Skeletal muscle cell (primary cell): ENCODE measurements at regions not wholly inside any gene's neighbourhood (a gene's known extent, or its start where the extent isn't known, plus 50 kb on each side); places are given as distances from the start of the nearest gene placed in this dataset.
"Not testable (repeated sequence)": the region's sequence is repeated elsewhere in the genome, so short reads cannot be mapped to it uniquely, and the experiment has no call there.

ENCODE experiments used
- DNase-seq: peaks from one replicate; pipeline ENCODE4 v3.0.0-alpha.2; 2010; ENCODE audit warnings: low read depth
- H3K4me3 ChIP-seq: 2 replicates; pipeline ENCODE4 v1.5.1; 2011; ENCODE audit warnings: low read depth, mild to moderate bottlenecking, control low read depth, low read length, moderate library complexity

DNA sequence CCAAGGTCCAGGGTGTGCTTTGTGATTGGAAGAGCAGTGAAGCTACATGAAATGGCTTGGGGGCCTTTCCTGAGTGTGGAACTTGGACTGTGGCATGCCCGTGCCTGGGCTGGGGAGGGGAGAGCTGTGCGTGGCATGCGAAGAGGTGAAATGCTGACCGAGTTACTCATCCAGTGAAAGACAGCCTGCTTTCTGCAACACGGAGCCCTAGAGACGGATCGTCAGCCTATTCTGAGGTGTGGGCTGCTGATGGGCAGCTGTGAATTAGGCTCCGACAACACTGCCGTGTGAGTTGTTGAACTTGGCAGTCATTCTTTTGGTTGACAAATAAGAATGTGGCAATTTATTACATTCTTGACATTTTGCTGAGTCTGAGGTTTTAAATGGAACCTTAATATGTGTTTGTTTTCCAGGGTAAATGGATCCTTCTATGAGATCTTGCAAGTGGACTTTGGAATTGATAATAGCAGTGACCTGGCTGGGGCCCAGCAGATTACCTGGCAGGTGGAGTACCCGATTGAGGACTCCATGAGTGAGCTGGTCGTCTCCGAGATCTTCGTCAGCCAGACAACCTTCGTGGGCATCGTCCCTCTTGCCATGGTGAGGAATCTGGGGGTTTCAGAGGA, 453.9 kb downstream of the AACS start:
- no peak for DNase-seq
- no peak overlapping the region for H3K4me3 ChIP-seq

DNA sequence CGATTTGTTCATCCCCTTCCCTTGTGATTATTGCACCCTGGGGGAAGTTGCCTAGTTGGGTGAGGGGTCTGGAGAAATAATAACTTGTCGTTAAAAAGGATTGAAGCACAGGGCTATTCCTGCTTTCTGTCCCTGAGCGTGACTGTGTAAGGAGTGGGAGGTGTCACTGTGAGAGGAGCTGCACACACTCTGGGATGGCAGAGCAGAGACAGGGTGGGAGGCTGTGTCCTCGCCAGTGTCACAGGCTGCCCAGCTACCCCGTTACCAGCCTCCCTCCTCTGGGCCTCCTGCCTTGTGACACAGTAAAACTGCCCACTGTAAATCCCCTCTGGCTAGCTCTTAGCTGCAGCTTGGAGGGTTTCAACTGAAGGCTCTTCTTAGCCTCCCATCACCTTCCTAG, 460.6 kb downstream of the AACS start:
- no peak overlapping the region for H3K4me3 ChIP-seq
- no peak for DNase-seq

DNA sequence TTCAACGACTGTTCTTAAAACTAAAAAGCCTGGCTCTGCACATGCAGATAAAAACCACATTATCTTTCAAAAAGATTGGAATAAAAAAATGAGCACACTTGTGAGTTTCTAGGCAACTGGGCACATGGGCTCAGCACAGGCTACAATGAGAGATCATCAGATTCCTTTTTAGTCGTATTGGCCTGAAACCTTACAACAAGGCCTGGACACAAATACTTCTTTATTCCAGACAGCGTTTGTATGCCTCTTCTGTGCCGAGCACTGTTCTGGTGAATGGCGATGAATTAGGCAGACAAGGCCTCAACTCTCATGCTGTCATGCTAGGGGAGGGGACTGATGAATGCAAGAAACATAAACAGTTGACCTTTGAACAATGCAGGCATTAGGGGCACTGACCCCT, 463.0 kb downstream of the AACS start:
- DNase-seq = no peak
- no peak overlapping the region for H3K4me3 ChIP-seq

DNA sequence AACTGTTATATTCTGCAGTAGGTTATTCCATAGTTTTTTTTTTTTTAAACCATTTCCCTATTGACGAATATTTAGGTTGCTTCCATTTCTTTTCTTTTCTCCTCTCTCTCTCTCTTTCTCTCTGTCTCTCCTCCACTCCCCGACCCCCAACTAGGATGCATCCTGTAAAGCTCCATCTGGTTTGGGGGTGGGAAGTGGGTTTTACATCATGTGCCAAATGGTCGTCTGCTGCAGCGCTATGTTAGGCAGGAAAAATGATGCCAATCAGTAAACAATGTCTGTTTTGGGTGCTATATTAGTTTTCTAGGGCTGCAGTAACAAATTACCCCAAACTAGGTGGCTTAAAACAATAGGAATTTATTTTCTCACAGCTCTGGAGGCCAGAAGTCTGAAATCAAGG, 465.0 kb downstream of the AACS start:
- no peak overlapping the region for H3K4me3 ChIP-seq

DNA sequence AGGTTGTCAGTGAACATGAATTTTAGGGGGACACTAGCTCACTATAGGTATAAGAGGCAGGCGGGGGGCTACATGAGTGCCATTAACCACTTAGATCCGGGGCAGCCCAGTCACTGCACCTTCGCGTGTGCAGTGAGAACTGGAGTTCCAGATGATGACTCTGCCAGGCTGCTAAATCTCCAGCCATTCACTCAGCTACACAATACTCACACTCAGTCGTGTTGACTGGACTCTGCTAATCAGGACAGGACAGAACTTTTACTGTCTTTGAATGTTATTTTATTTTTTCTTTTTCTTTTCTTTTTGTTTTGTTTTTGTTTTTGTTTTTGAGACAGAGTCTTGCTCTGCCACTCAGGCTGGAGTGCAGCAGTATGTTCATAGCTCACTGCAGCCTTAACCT, 465.6 kb downstream of the AACS start:
- no peak overlapping the region for H3K4me3 ChIP-seq
- no peak for DNase-seq

More for the DNA sequence above, 465.0 kb downstream of the AACS start:
- no peak for DNase-seq

DNA sequence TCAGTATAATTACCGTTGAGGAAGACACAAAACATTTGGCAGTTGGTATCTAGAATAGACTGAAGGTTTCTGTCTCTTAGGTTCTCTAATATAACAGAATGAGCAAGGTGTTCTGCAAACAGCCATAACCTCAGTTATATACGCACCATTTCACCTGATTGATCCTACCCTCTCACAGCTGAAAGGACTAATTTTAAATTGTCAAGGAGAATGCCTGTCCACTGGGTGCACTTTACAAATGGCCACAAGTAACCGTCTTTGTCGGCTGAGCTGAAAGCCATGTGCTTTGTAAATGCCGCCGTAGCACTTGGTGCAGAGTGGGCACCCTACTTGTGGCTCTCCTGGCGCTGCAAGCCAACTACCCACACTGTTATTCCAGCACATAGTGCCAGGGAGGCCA, 466.3 kb downstream of the AACS start:
- DNase-seq = no peak
- H3K4me3 ChIP-seq = no peak overlapping the region

DNA sequence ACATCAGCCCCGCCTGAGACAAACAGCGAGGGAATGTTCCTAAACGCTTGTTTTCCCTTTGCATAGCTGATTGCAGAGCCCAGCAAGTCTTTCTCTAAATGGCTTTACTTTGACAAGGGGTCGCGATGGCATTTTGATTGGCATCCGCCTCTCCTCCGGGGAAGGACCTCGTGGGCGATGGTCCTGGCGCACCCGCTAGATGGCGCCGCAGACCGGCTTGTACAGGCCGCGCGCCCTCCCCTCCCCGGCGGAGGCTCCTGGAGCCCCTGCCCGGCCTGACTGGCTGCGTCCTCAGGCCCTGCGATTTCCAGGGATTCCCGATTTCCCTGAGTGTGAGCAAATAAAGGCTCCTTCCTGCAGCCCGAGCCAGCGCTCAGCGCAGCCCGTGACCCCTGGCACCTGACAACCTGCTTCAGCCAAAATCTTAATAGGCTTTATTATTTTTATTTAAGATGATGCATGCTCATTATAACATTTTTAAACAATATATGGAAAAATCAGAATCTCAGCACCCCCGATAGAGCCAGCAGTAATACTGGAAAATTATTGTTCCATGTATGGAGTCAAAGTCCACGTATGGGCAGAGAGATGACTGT, 468.3 kb downstream of the AACS start:
- no peak overlapping the region for H3K4me3 ChIP-seq
- DNase-seq = no peak

DNA sequence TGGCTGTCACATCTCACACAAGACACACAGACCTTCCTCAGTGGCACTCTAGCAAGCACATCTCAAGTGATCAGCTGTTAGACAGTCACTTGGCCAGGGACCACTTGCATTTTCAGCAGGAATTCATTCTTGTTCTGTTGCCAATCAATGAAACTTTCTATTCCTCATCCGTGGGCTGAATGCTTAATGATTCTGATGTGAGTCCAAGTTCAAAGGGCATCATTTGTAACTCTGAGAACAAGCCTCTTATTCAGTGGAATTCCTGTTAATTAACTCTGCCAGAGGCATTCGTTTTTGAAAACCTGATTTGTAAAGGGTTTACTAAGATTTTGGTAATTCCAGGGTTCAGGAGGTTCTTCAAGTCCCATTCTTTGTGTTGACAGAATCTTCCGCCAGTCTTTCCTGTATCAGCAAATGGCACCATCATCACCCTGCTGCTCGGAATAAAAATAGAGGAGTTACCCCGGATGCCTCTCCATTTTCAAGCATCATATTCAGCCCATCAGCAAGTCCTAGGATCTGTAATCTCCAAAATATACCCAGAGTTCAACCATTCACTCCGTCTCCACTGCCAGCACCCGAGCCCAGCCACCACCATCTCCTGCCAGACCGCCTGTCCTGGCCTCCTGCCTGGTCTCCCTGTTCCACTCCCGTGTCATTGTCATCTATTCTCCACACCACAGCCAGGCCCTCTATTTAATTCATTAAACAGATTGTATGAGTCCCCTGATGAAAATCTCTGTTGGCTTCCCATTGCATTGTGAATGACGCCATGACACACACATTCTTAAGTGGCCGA, 473.4 kb downstream of the AACS start:
- H3K4me3 ChIP-seq = no peak overlapping the region
- no peak for DNase-seq

DNA sequence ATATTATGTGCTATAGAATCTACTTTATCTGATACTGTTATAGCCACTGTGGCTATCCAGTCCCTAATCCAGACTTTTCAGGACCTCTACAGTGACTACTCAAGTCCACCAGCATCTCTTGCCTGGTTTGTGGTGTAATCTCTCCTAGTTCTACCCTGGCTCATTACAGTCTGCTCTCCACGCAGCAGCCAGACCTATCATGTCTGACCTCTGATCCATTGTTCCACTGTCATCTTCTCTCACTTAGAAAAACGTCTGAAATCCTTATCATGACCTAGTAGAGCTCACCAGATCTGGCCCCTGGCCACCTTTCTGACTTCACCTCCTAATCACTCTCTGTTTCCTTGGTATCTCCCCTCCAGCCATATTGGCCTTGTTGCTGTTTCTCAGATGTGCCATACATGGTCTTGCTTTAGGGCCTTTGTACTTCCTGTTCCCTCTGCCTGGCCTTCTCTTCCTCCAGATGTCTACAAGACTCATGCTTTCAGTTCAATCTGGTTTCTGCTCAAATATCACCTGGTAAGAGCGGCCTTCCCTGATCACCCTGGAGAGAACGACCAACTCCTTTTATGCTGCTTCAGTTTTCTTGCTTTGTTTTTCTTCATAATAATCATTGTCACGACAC, 475.5 kb downstream of the AACS start:
- no peak for DNase-seq
- no peak overlapping the region for H3K4me3 ChIP-seq

DNA sequence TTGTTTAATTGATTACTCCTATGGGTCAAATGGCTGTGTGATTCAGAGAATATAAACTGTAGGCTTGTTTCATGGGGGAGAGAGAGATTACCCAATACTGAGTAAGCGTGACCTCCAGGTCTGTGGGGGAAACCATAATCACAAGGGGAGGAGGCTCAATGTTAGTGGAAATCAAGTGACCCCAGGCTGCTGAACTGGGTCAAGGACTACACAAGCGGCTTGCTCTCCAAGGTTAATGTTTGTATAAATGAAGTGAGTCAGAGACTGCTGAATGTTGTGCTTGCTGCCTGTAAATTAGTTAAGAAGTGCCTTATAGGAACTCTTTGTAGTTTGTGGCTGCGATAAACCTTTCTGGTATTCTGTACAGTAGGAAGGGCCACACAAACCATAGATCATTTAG, 479.7 kb downstream of the AACS start:
- DNase-seq = peak; percentile 28
- no peak overlapping the region for H3K4me3 ChIP-seq

DNA sequence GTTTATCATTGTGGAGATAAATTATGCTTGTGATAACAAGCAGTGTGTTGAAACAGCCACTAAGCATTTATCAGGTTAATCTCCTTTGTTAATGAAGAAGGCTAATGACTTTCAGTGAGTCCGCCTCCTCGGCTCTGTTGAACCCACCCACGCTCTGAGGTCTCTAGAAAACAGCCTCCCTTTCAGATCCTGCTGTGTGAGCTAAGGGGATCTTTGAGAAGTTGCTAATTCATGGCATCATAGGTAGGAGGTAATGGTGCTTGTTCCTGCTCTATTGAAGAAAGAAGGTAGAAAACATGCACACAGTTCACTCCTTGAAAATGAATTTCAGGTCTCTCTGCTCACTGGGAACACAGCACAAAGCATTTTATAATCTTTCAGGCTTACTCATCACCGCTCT, 483.9 kb downstream of the AACS start:
- H3K4me3 ChIP-seq = no peak overlapping the region
- no peak for DNase-seq

DNA sequence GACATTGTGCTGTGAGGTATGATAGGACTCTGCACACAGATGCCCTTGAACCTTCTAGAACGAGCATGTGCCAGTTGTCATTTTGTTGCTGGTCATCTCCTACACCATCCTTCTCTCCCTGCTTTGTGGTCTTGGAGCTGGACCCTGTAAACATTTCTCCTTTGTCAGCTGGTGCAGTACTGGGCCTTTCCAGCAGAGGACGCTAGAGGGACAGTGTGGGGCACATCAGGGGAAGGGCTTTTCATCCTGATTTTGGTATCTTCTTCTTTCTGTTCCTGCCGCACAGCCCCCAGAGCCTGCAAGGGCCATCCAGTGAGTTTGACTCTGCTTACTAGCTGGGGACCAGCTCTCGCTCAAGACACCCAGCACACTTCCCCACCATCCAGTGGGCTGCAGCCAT, 484.6 kb downstream of the AACS start:
- DNase-seq = no peak
- H3K4me3 ChIP-seq = no peak overlapping the region

DNA sequence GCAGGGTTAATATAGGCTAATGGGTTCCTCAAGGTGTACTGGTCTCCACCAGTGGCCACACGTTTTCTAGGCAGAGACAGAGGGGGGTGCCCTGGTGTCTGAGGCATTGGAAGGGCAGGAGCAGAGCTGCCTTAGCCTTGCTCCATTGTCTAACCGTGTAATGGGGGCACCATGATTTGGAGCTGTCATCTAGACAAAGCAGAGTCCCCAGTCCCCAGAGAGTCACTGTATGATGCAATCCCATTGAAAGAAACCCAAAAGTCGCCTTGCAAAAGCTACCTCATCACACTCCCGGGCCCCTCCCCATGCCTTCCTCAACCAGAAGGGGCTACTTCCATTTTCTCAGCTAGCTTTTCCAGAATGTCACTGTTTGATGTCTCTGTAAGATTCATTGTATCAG, 487.1 kb downstream of the AACS start:
- DNase-seq = no peak
- no peak overlapping the region for H3K4me3 ChIP-seq

DNA sequence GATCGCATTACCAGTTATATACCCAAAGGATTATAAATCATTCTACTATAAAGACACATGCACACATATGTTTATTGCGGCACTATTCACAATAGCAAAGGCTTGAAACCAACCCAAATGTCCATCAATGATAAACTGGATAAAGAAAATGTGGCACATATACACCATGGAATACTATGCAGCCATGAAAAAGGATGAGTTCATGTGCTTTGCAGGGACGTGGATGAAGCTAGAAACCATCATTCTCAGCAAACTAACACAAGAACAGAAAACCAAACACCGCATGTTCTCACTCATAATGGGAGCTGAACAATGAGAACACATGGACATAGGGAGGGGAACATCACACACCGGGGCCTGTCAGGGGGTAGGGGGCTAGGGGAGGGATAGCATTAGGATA, 495.8 kb downstream of the AACS start:
- not testable (repeated sequence) for DNase-seq, H3K4me3 ChIP-seq

DNA sequence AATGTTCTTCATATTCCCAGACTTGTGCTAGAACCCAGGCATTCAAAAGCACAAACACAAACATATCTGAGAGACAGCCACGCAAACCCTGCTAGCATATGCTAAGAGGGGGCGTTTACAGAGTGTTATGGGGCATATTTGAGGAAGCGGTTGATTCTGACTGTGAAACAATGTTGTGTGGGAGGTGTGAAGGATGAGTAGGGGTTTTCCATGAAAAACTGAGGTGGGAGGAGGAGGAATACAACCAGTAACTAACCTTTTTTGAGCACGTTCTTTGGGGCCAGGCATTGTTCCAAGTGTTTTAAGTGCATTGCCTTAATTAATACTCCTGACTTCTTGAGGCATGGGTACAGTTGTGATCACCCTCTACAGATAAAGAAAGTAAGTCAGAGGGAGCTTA, 499.5 kb downstream of the AACS start:
- no peak for DNase-seq
- H3K4me3 ChIP-seq = no peak overlapping the region

DNA sequence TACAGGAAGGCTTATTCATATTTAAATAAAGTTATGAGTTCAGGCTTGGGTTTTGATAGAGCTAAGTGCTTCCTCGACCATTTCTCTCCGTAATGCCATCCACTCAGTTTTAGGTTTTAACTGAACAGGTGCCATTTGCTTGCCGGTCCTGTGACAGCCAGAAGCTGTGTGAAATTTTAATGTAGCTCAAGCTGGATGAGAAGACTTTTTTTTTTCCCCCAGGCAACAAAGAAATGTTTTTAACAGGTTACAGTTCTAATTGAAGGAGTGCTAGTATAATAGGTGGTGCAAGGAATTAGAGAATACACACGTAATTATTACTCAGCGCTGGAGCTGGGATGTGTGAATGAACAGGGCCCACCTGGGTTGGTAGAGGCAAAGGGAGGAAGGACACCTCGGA, 502.3 kb downstream of the AACS start:
- no peak for DNase-seq
- H3K4me3 ChIP-seq = no peak overlapping the region

DNA sequence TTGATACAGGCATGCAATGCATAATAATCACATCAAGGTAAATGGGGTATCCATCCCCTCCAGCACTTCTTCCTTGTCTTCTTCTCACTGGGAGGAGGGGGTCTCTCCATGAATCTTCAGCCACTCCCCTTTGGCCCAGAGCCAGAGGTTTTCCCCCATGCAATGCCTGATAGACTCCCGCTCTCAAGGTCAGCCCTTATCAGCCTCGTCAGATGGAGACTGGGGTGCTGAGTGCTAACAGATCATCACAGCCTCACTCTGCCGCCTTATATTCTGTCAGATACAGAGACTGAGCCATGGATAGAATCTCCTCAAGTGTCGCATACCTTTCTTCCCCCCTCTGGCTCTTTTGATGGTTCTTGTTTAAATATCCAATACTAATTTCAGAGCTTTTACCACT, 503.1 kb downstream of the AACS start:
- no peak overlapping the region for H3K4me3 ChIP-seq
- DNase-seq = no peak

DNA sequence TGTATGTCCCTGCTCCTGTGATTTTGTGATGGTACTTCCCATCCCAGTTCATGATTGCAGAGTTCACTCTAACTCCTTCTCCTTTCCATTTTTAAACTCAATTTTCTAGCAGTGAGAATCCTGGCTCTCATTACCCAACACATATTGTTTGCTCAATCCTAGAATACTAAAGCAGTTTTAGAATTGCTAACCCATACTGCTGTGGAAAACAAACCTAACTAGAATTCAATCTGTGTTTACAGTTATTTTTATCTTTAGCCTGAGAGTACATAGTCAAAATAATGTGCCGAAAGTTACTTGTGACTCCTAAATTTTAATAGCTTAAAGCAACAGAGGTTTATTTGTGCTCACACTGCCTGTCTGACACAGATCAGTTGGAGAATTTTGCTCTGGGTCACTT, 508.0 kb downstream of the AACS start:
- DNase-seq = no peak
- H3K4me3 ChIP-seq = no peak overlapping the region

DNA sequence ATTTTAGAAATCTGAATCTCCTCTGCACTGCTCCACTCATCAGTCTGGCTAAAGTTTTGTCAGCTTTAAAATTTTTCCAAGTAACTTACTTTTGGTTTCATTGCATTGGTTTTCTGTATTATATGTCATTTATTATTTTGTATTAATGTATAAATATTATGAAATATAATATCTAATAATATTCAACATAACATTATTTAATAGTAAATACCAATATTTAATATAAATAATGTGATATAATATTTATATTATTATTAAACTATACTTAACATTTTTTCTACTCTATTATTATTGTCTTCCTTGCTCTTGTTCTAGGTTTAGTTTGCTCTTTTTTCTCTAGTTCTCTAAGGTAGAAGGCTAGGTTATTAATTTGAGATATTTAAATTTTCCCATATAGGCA, 512.1 kb downstream of the AACS start:
- no peak for DNase-seq
- no peak overlapping the region for H3K4me3 ChIP-seq

DNA sequence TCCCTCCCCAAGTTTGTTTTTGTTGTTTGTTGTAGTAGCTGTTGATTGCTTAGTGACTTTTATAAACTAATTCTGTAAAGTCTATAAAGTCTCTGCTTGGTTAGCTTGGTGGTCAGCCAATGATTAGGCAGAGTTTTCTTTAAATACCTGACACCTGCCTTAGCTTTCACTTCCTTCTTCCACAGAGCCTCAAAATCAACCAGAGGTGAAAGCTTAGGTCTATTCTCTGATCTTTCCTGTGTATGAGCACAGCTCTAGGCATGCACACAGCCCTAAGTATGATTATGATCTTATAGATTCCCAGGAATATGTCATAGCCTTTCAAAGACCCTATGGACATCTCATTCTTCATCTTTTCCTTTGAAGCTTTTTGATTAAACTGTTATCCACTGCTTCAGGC, 514.7 kb downstream of the AACS start:
- no peak overlapping the region for H3K4me3 ChIP-seq
- no peak for DNase-seq

DNA sequence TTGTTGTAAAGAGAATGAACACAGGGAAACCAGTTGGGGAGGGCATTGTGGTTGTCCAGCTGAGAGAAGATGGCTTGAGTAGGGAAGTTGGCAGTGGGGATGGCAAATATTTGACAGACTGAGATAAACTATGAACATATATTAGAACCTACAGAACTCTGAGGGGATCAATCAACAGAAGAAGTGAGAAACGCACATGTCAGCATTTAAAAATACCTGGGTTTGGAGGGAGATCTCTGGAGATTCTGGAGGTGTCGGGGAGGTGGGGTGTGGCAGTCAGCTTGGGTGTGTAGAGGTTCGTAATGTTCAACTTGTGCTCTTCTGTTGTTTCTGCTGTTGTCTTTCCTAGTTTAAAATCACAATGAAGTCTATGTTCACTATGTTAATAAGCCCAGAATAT, 517.8 kb downstream of the AACS start:
- no peak overlapping the region for H3K4me3 ChIP-seq
- DNase-seq = no peak
